ENCODE measurements at regions not wholly inside any gene's neighbourhood (a gene's known extent, or its start where the extent isn't known, plus 50 kb on each side); places are given as distances from the start of the nearest gene placed in this dataset.

- DNase-seq (ENCODE audit: low read depth in 2 of 2) = no peak
Observed at GRCh38 chr4:151901631-151902030, 140.8 kb upstream of the GATB start.

DNA sequence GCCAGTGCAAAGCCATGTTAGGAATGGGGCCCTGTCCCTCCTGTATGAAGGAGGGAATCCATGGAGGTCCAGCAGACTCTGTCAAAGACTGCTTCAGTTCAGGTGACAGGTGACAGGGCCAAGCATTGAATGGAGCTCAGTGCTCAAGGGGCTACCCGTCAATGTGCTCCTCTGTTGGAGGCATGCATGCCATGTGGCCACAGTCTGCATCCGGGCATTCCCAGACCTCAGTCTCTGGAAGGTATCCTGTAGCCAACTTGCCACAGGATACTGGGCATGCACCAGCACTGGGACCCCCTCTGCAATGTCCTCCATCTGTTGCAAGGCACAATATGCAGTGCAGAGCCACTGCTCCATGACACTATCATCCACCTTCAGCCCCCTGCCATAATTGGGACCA, 136.1 kb upstream of the GATB start:
- DNase-seq (ENCODE audit: low read depth in 2 of 2) = no peak

- no peak for DNase-seq (ENCODE audit: low read depth in 2 of 2)
Observed at GRCh38 chr4:151895671-151896070, 134.9 kb upstream of the GATB start.

DNA sequence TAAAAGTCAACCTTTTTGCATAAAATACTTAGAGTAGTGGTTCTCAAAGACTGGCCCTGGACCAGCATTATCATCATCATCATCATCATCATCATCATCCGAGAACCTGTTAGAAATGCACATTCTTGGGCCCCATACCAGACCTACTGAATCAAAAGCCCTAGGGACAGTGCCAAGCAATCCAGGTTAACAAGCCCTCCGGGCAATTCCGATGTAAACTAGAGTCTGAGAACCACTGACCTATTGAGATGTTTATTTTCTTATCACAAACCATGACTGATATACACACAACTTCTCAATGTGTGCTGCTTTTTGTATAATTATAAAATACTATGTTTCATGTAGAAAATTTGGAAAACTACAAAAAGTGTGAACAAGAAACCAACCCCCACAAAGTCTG, 133.4 kb upstream of the GATB start:
- DNase-seq (ENCODE audit: low read depth in 2 of 2) = no peak

DNA sequence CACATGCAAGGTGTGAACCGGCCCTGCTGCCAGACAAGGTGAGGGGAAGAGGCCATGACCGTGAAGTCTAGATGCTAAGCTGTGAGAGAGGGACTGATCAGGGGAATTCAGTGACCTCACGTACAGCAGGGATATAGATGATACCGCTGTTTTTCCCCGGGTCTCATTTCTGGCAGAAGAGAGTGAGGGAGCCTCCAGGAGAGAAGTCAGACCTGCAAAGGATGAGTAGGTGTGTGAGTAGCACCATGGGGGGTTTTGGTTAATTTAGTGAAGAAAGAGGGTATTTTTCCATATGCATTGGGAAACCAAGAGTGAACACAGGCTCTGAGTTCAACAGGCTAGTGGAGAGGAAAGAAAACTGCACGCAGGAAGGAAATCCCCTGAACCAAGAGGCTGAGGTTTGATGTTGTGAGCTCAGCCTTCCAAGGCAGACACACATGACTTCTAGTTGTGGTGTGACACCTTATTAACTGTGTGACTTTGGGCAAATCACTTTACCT, 127.6 kb upstream of the GATB start:
- DNase-seq (ENCODE audit: low read depth in 2 of 2) = no peak

GRCh38 chr4:151887816-151888180, 127.0 kb upstream of the GATB start:
- no peak for DNase-seq (ENCODE audit: low read depth in 2 of 2)

GRCh38 chr4:151887031-151887815, 126.4 kb upstream of the GATB start:
- peak in 1 of 2 donors; percentile 18 for DNase-seq (ENCODE audit: low read depth in 2 of 2)

GRCh38 chr4:151885123-151885522, 124.3 kb upstream of the GATB start:
- no peak for DNase-seq (ENCODE audit: low read depth in 2 of 2)

- DNase-seq (ENCODE audit: low read depth in 2 of 2) = no peak
Observed at GRCh38 chr4:151883747-151884146, 122.9 kb upstream of the GATB start.

- DNase-seq (ENCODE audit: low read depth in 2 of 2) = no peak
Observed at GRCh38 chr4:151882072-151882803, 121.4 kb upstream of the GATB start.

DNA sequence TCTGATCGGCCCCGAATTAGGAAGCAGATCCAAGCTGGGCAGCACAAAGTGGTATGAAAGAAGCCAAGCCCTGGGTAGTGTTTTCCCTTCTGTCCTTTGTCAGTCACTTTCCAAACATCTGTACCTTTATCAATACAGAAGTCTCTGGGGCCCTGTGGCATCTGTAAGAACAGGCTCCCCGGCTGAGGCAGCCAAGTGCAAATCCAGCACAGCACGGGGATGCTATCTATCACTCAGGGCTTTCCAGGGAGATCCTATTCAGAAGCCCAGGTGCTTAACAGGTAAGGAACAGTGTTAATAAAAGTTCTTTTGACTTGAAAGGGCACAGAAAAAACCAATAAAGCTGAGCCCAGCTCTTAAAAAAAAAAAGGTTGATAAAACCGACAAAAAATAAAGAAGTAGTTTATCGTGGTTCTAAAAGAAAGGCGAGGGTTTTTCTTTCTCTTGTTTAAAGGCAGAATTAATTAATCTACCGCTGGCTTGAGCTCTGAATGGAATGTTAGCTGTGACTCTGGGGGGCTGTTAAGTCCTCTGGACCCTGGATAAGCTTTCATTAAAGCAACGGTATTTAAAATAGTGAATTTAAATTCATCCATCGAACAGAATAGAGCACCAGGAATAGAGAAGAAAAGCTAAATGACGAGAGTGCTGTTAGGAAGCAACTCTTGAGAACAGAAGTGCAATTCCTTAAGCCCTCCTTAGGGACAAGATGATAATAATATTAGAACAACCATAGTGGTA, 119.1 kb upstream of the GATB start:
- no peak for DNase-seq (ENCODE audit: low read depth in 2 of 2)

DNA sequence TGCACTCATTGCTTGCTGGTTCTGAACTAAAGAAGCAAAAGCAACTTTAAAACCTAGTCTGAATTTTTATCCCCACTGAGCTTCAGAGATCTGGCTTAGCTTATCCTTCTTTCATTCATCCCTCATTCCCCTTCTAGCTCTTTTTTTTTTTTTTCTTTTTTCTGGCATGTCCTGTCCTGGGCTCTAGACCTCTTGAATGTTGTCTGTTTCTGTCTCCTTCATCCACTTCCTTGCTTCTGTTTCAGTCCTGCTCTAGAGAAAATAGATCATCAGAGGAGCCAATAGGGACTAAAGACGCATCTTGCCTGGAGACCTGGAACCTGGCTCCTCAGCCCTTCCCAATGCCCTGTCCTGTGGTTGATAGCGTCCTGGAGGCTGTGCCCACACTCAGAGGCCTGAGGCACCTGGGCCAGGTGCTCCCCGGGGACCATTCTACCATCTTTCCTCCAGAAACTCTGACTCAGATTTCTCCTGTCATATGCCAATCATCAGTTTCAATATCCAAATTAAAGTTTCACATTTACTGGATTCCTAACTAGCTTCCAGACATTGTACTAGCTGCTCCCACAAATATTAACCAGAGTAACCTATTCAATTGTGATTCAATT, 115.7 kb upstream of the GATB start:
- DNase-seq (ENCODE audit: low read depth in 2 of 2) = no peak

DNA sequence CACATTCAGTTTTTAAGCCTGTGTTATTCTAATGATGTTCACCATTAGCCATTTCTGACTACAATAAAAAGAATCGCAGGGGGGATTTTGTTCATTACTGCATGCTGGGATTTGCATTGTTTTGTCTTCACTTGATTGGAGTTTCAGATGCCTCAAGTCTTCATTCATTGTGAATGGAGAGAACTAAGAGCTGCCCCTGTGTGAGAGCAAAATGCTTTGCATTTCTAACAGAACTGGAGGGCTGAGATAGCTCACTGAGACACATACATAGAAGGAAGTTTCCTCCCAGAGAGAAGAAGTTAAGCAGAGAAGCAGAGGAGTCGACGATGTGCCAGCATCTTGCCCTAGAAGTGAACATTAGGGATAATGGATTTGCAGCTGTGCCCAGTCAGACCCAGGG, 113.5 kb upstream of the GATB start:
- DNase-seq (ENCODE audit: low read depth in 2 of 2) = no peak

DNA sequence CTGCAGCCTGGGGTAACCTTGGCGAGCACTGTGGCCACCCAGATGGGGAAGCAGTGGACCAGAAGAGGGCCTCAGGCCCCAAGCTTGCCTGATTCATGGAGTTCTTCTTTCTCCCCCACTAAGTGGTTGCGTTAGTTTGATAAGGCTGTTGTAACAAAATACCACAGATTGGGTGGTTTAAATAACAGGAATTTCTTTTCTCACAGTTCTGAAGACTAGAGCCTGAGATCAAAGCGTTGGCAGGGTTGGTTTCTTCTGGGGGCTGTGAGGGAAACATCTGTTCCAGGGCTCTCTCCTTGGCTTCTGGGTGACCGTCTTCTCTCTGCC, 105.7 kb upstream of the GATB start:
- DNase-seq (ENCODE audit: low read depth in 2 of 2) = no peak

DNA sequence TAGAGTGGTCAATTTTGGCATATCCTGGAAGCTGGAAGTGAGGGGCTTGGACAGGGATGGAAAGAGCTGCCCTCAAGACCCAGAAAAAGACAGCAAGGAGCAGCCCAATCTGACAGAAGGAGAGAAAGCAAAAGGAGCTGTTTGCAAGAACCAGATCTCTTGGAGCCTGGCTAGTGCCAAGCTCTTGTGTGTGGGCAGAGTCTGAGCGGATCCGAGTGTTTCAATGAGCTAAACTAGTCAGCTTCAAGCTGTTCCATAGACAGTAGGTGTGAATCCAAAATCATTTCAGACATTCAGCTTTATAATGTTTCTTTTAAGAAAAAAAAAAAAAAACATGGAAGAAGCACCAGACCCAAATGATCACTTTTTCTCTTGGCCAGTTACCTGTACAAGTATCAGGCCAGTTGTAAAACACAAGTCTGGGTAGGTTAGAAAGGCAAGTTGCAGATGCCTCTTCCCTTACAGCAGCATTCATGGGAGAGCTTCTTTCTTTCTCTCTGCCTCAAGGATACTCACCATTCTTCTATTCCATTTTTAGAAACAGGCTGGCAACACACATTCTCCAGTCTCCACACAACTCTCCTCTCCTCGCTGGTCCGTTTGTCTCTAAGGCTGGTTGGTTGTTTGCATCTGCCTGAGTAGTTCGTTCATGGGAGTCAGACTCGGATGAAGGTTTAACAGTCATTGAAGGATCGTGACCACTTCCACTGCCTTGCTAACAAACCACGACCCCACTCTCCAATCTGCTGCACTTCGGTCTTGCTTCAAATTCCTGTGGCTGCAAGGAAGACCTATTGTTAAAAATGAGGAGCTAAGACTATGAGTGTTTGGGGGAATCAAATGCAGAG, 105.2 kb upstream of the GATB start:
- DNase-seq (ENCODE audit: low read depth in 2 of 2) = no peak

DNA sequence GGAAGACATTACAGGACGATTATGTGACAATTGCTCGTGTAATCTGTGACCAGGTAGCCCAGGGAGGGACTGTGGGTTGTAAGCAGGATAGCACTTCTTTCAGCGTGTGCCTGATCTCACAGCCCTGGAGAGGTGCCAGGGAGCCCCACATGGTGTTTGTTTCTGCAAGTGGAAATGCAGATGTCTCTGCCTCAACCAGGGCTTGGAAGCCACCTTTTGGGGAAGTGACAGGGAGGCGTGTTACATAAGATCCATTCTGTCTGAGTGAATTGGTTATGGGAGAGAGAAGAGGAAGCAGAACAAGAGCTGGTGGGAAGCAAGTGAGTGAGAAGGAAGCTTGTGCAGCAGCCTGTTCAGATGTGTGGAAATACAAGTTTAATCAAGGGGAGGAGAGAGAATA, 104.5 kb upstream of the GATB start:
- DNase-seq (ENCODE audit: low read depth in 2 of 2) = no peak

DNA sequence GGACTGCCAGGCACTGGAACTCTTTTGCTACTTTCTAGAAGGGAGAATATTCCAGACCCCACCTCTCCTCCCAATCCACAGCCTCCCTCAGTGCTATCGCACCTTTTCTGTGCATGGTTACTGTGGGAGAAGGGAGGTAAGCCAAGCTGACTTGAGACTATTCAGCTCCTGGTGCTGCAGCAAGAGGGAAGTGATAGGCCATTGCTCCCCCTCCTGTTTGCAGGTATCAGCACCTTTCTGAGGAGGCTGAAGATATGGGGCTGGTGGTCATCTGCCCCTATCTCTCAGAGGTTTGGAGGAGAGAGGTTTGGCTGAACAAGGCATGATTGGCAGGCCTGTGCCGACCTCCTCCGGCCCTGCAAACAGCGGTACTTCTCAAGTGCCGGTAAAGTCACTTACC, 103.3 kb upstream of the GATB start:
- no peak for DNase-seq (ENCODE audit: low read depth in 2 of 2)

- no peak for DNase-seq (ENCODE audit: low read depth in 2 of 2)
Observed at GRCh38 chr4:151862766-151863165, 102.0 kb upstream of the GATB start.

DNA sequence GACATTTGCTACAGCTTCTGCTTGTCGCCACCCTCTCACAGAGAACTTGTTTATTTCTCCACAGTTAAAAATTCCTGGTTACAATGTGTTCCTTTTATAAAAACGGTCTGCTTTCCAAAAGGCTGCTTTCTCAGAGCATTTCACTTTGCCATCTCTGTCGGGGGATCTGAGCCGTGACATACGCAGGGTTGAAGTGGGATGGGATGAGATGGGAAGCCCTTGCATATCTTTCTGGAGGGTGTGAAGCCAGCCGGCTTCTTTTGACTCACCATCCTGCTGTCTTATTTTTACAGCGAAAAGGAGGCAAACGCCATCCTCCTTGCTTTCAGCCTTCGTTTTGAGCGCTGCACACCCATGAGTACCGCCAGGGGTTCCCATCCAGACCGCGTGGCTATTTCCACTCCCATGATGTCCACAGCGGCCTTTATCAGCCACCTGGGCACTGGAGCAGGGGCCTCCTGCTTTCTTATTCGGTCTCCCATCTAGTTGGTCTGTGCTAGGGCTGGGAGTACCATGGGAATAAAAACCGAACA, 99.8 kb upstream of the GATB start:
- DNase-seq (ENCODE audit: low read depth in 2 of 2) = no peak

- DNase-seq (ENCODE audit: low read depth in 2 of 2) = no peak
Observed at GRCh38 chr4:151859641-151860040, 98.8 kb upstream of the GATB start.

- DNase-seq (ENCODE audit: low read depth in 2 of 2) = no peak
Observed at GRCh38 chr4:151858356-151858755, 97.5 kb upstream of the GATB start.
